D721Med (cell line): ENCODE measurements at regions not wholly inside any gene's neighbourhood (a gene's known extent, or its start where the extent isn't known, plus 50 kb on each side); places are given as distances from the start of the nearest gene placed in this dataset.

Experiments
- DNase-seq: peaks from one replicate; pipeline ENCODE4 v3.0.0; 2011; ENCODE audit warnings: low spot score; ENCODE audit not compliant: insufficient read length
- FAIRE-seq: peaks from 2 replicates; lab custom pipeline; 2011; peaks lifted over from hg19 to GRCh38; lab: Jason Lieb, UNC
- CTCF ChIP-seq: IDR thresholded peaks from 2 replicates; pipeline ENCODE4 v1.5.1; 2012; ENCODE audit warnings: mild to moderate bottlenecking, control low read depth; ENCODE audit not compliant: insufficient read depth; ENCODE audit errors: missing control alignments

- DNase-seq: no peak
Measured at GRCh38 chr3:104610730-104611652, 755.7 kb upstream of the ALCAM start.

GRCh38 chr3:104612218-104612617, 754.5 kb upstream of the ALCAM start:
- DNase-seq (no peak), FAIRE-seq (no peak)
- TF ChIP-seq CTCF: no peak

More at GRCh38 chr3:104610730-104611652, 755.7 kb upstream of the ALCAM start:
- no peak for TF ChIP-seq CTCF
- no peak for FAIRE-seq

GRCh38 chr3:104614564-104614963, 752.1 kb upstream of the ALCAM start:
- DNase-seq (no peak), FAIRE-seq (no peak)
- no peak for TF ChIP-seq CTCF

GRCh38 chr3:104628185-104628789, 738.4 kb upstream of the ALCAM start:
- peak; percentile 10 for DNase-seq
- no peak for FAIRE-seq
- TF ChIP-seq CTCF: peak; percentile 71

- TF ChIP-seq CTCF: no peak
- FAIRE-seq (no peak), DNase-seq (no peak)
Measured at GRCh38 chr3:104629038-104629437, 737.7 kb upstream of the ALCAM start.

GRCh38 chr3:104631254-104631653, 735.5 kb upstream of the ALCAM start:
- FAIRE-seq (no peak), DNase-seq (no peak)
- TF ChIP-seq CTCF: no peak
